A549 (cell line): ENCODE measurements at regions not wholly inside any gene's neighbourhood (a gene's known extent, or its start where the extent isn't known, plus 50 kb on each side); places are given as distances from the start of the nearest gene placed in this dataset.
A peak's percentile ranks its signal among the peaks of the same experiment; 100 is the strongest.

Experiments used
- ATAC-seq, 2 experiments: fragments of 200-7000 bp in 1 of 2; fragments of >200 bp in 1 of 2; cut with Nextera tagmentation in 1 of 2; cut with Tn5 transposase in 1 of 2; 3 replicates each; pipeline versions ENCODE4 v1.8.0 to v1.9.1; 2018 to 2020; ENCODE audit warnings: mild to moderate bottlenecking in 1 of 2, moderate library complexity in 1 of 2
- CTCF ChIA-PET: fragments of 300-600 bp; sonication (Branson Sonifier 250); formaldehyde crosslinking; extraction: SDS; loops from one replicate; lab custom pipeline; 2021; ENCODE audit warnings: antibody characterized with exemption, inconsistent platforms; lab: Yijun Ruan, JAX
- POLR2A ChIA-PET: fragments of 350-600 bp; formaldehyde crosslinking; extraction: SDS; loops from one replicate; lab custom pipeline; 2021; ENCODE audit warnings: antibody characterized with exemption, inconsistent platforms; lab: Yijun Ruan, JAX
- DNase-seq, 2 experiments: peaks; one replicate each; pipeline versions ENCODE4 v3.0.0 to v3.0.0-alpha.2; 2011 to 2016; ENCODE audit warnings: low read depth in 1 of 2, low spot score in 1 of 2
- FAIRE-seq: peaks from 2 replicates; lab custom pipeline; 2011; peaks lifted over from hg19 to GRCh38; lab: Jason Lieb, UNC
- H3K27ac ChIP-seq, 2 experiments: fragments of >200 bp; sonication (Bioruptor Twin); formaldehyde crosslinking; 3 replicates each; pipeline ENCODE4 v1.5.1; 2016 to 2017
- H3K4me1 ChIP-seq: fragments of >200 bp; sonication (Bioruptor Twin); formaldehyde crosslinking; 3 replicates; pipeline ENCODE4 v1.6.1; 2016
- H3K4me2 ChIP-seq: fragments of >200 bp; sonication (Bioruptor Twin); formaldehyde crosslinking; 3 replicates; pipeline ENCODE4 v1.6.1; 2016
- H3K4me3 ChIP-seq: fragments of >200 bp; sonication (Bioruptor Twin); formaldehyde crosslinking; 3 replicates; pipeline ENCODE4 v1.5.1; 2016
- H3K9me3 ChIP-seq: fragments of >200 bp; sonication (Bioruptor Twin); formaldehyde crosslinking; 3 replicates; pipeline ENCODE4 v1.6.1; 2016
- BHLHE40 ChIP-seq: IDR thresholded peaks from 2 replicates; pipeline ENCODE4 v1.6.1; 2012; ENCODE audit warnings: low read depth, low read length, inconsistent platforms
- CHD4 ChIP-seq: fragments of 200-600 bp; sonication (generic); IDR thresholded peaks from 2 replicates; pipeline ENCODE4 v1.6.1; 2016; ENCODE audit warnings: antibody characterized with exemption, mild to moderate bottlenecking, borderline replicate concordance
- E2F6 ChIP-seq: IDR thresholded peaks from 2 replicates; pipeline ENCODE4 v1.6.1; 2012; ENCODE audit warnings: low read depth, borderline replicate concordance
- EP300 ChIP-seq, 2 experiments: fragments of >200 bp; sonication (Bioruptor Twin); formaldehyde crosslinking; IDR thresholded peaks; 2 replicates in 1 of 2; 3 replicates in 1 of 2; pipeline ENCODE4 v1.6.1; 2016 to 2017
- ESRRA ChIP-seq: fragments of 150-350 bp; IDR thresholded peaks from 2 replicates; pipeline ENCODE4 v1.6.1; 2014; ENCODE audit warnings: mild to moderate bottlenecking, low read length, borderline replicate concordance
- FOSB ChIP-seq: fragments of 250-450 bp; sonication (Bioruptor Pico); IDR thresholded peaks from 2 replicates; pipeline ENCODE4 v1.5.0; 2020; ENCODE audit warnings: mild to moderate bottlenecking, moderate library complexity
- HDAC2 ChIP-seq: fragments of 200-600 bp; sonication (generic); IDR thresholded peaks from 2 replicates; pipeline ENCODE4 v1.6.1; 2016
- HEYL ChIP-seq: fragments of 250-450 bp; sonication (Bioruptor Pico); IDR thresholded peaks from 2 replicates; pipeline ENCODE4 v1.8.0; 2021; ENCODE audit warnings: mild to moderate bottlenecking, moderate library complexity
- HMGXB4 ChIP-seq: fragments of 250-450 bp; sonication (Bioruptor Pico); IDR thresholded peaks from 2 replicates; pipeline ENCODE4 v1.5.0; 2021; ENCODE audit warnings: mild to moderate bottlenecking, moderate library complexity, borderline replicate concordance
- JUNB ChIP-seq: fragments of >200 bp; sonication (Bioruptor Twin); formaldehyde crosslinking; IDR thresholded peaks from 2 replicates; pipeline ENCODE4 v1.6.1; 2016
- NFE2L2 ChIP-seq: fragments of 150-350 bp; conservative IDR thresholded peaks from 2 replicates; pipeline ENCODE4 v1.6.1; 2014; ENCODE audit warnings: low read length
- NR3C1 ChIP-seq: fragments of >200 bp; sonication (Bioruptor Twin); formaldehyde crosslinking; IDR thresholded peaks from 3 replicates; pipeline ENCODE4 v1.6.1; 2017
- RARB ChIP-seq: fragments of 250-450 bp; sonication (Bioruptor Pico); IDR thresholded peaks from 2 replicates; pipeline ENCODE4 v1.8.0; 2021; ENCODE audit warnings: mild to moderate bottlenecking, moderate library complexity
- RFX5 ChIP-seq: fragments of 450-650 bp; IDR thresholded peaks from 2 replicates; pipeline ENCODE4 v1.7.1; 2014; ENCODE audit warnings: antibody characterized with exemption, mild to moderate bottlenecking, moderate library complexity
- SREBF2 ChIP-seq: fragments of 450-650 bp; IDR thresholded peaks from 2 replicates; pipeline ENCODE4 v1.6.1; 2014; ENCODE audit warnings: mild to moderate bottlenecking, moderate library complexity
- TFCP2L1 ChIP-seq: fragments of 250-450 bp; sonication (Bioruptor Pico); IDR thresholded peaks from 2 replicates; pipeline ENCODE4 v1.5.0; 2021; ENCODE audit warnings: mild to moderate bottlenecking
- ZFP36 ChIP-seq: fragments of 450-650 bp; IDR thresholded peaks from 2 replicates; pipeline ENCODE4 v1.6.1; 2014; ENCODE audit warnings: borderline replicate concordance; ENCODE audit not compliant: partially characterized antibody
- ZNF302 ChIP-seq: fragments of 250-450 bp; sonication (Bioruptor Pico); IDR thresholded peaks from 2 replicates; pipeline ENCODE4 v1.9.0; 2021; ENCODE audit warnings: inconsistent platforms, mild to moderate bottlenecking, moderate library complexity
- ZSCAN20 ChIP-seq: fragments of 250-450 bp; sonication (Bioruptor Pico); IDR thresholded peaks from 2 replicates; pipeline ENCODE4 v1.8.0; 2022; ENCODE audit warnings: mild to moderate bottlenecking, moderate library complexity
- WGBS: methylation state at CpG from one replicate; pipeline ENCODE4 v1.1.6; 2017; ENCODE audit errors: missing lambda C conversion rate; 5-methylcytosine and 5-hydroxymethylcytosine counted together

GRCh38 chr22:27467711-27468110, 333.8 kb downstream of the MN1 start (continued):
- TF ChIP-seq ZNF302 (CRISPR knock-in tag): no peak

GRCh38 chr22:27468712-27469111, 332.8 kb downstream of the MN1 start:
- DNase-seq (no peak), FAIRE-seq (no peak), ATAC-seq (no peak)
- WGBS: 84% methylated on average over 3 of the region's 3 CpGs
- Histone ChIP-seq H3K4me2 (no peak overlapping the region), H3K4me3 (no peak overlapping the region)
- CTCF ChIA-PET: no interaction called here
- peak; percentile 22 for TF ChIP-seq ZFP36
- TF ChIP-seq FOSB (CRISPR knock-in tag): no peak
- TF ChIP-seq, all 56 proteins: peak for 1
- H3K4me1 ChIP-seq: peaks cover 3% of the 10 kb centered on the region
- POLR2A ChIA-PET: no interaction called here
- no peaks in the 10 kb centered on the region for H3K9me3 ChIP-seq
- H3K27ac ChIP-seq: no peak overlapping the region

- ChIA-PET POLR2A (no interaction called here), CTCF (no interaction called here)
- FAIRE-seq: no peak
- no peak for ATAC-seq
- WGBS: 37% methylated on average over 2 of the region's 2 CpGs
- Histone ChIP-seq H3K4me2 (no peak overlapping the region), H3K27ac (no peak overlapping the region), H3K4me1 (peaks cover 18% of the 10 kb centered on the region), H3K9me3 (no peaks in the 10 kb centered on the region), H3K4me3 (no peak overlapping the region)
- no peak for TF ChIP-seq RFX5
- TF ChIP-seq RARB (CRISPR knock-in tag): no peak
- no peak for TF ChIP-seq JUNB
- TF ChIP-seq CHD4: no peak
- no peak for TF ChIP-seq ZNF302 (CRISPR knock-in tag)
- TF ChIP-seq ZFP36: no peak
- no peak for TF ChIP-seq TFCP2L1 (CRISPR knock-in tag)
- no peak for TF ChIP-seq BHLHE40
- TF ChIP-seq ESRRA: no peak
- TF ChIP-seq HEYL (CRISPR knock-in tag): no peak
- TF ChIP-seq E2F6: no peak
- no peak for TF ChIP-seq NR3C1
- TF ChIP-seq ZSCAN20 (CRISPR knock-in tag): no peak
- DNase-seq: no peak
Observed at GRCh38 chr22:27470169-27470772, 331.3 kb downstream of the MN1 start.

GRCh38 chr22:27472975-27473374, 328.6 kb downstream of the MN1 start:
- TF ChIP-seq CHD4 (no peak), SREBF2 (no peak), EP300 (IDR thresholded peaks at IDR 0.05) (no peak), HMGXB4 (CRISPR knock-in tag) (no peak), NFE2L2 (no peak), HDAC2 (no peak), ZNF302 (CRISPR knock-in tag) (no peak)
- ATAC-seq (no peak), FAIRE-seq (no peak), DNase-seq (no peak)
- CTCF ChIA-PET: interaction anchor here (1.2 to 1.6 kb wide), 3 partner anchors 8 to 56 kb away, joined by 3 to 5 read pairs (median 4); no protein-coding TSS in a partner anchor
- WGBS: 75% methylated on average over 4 of the region's 4 CpGs
- no peaks in the 10 kb centered on the region for H3K9me3 ChIP-seq
- POLR2A ChIA-PET: no interaction called here
- no peak overlapping the region for H3K4me3 ChIP-seq
- H3K27ac ChIP-seq: peak overlapping the region; percentile 64 to 93; a peak in 3 of 6 replicates
- H3K4me2 ChIP-seq: no peak overlapping the region
- H3K4me1 ChIP-seq: peaks cover 40% of the 10 kb centered on the region
